ENCODE measurements at regions not wholly inside any gene's neighbourhood (a gene's known extent, or its start where the extent isn't known, plus 50 kb on each side); places are given as distances from the start of the nearest gene placed in this dataset.

GRCh38 chr13:55007681-55008080, 1979.1 kb downstream of the OLFM4 start:
- CTCF ChIA-PET, result no interaction called here
- Histone ChIP-seq H3K36me3 (replicated peaks in 1 of 2; ENCODE audit: control extremely low read depth in 1 of 2, control insufficient read depth in 1 of 2, extremely low read depth in 1 of 2, insufficient read depth in 2 of 2, low read length in 1 of 2) (no peaks in the 10 kb centered on the region), H3K9ac (ENCODE audit: low read length) (no peak overlapping the region), H3K9me3 (ENCODE audit: control extremely low read depth in 1 of 3, control insufficient read depth in 2 of 3, insufficient read depth in 1 of 3, low read length in 2 of 3) (no peaks in the 10 kb centered on the region), H3K4me2 (replicated peaks; ENCODE audit: low read depth, low read length, poor library complexity, severe bottlenecking) (no peak overlapping the region), H3K27me3 (replicated peaks in 1 of 4; ENCODE audit: control extremely low read depth in 1 of 4, control insufficient read depth in 3 of 4, insufficient read depth in 4 of 4, low read length in 3 of 4) (no peaks in the 10 kb centered on the region), H3K4me1 (ENCODE audit: control insufficient read depth in 2 of 2, insufficient read depth in 2 of 2, low read length in 2 of 2) (no peaks in the 10 kb centered on the region), H3K79me2 (ENCODE audit: control insufficient read depth, insufficient read depth, low read length) (no peaks in the 10 kb centered on the region), H3K27ac (ENCODE audit: low read length in 2 of 2) (no peak overlapping the region), H3K4me3 (ENCODE audit: control extremely low read depth in 1 of 5, extremely low read depth in 1 of 5, insufficient read depth in 1 of 5, low read depth in 2 of 5, low read length in 4 of 5) (no peak overlapping the region), H2AFZ (ENCODE audit: insufficient read depth, low read depth, low read length, poor library complexity, severe bottlenecking) (no peak overlapping the region), H4K20me1 (ENCODE audit: control insufficient read depth, insufficient read depth, low read length, poor library complexity, severe bottlenecking) (no peaks in the 10 kb centered on the region)
- DNase-seq (no peak), ATAC-seq (ENCODE audit: low read depth) (no peak)
- POLR2A ChIA-PET, result no interaction called here
- WGBS (ENCODE audit: insufficient coverage), result 71% methylated on average over 1 of the region's 2 CpGs
- H3K9me3 Mint-ChIP-seq (ENCODE audit: insufficient read depth), result peaks cover 8% of the 10 kb centered on the region
- H3K27ac Mint-ChIP-seq, result no peak overlapping the region
- TF ChIP-seq EZH2 (IDR thresholded peaks at IDR 0.05; ENCODE audit: borderline replicate concordance, insufficient read depth, low read depth, low read length, poor library complexity, severe bottlenecking) (no peak), CTCF (IDR thresholded peaks at IDR 0.05) (no peak)
- no peak overlapping the region for H3K4me3 Mint-ChIP-seq
- no peaks in the 10 kb centered on the region for H3K4me1 Mint-ChIP-seq
- no peaks in the 10 kb centered on the region for H3K27me3 Mint-ChIP-seq
- intact Hi-C loops (cut with micrococcal nuclease), result no loop called here

GRCh38 chr13:55013051-55013450, 1984.4 kb downstream of the OLFM4 start:
- intact Hi-C loops (cut with micrococcal nuclease), result no loop called here
- H3K27ac ChIP-seq (ENCODE audit: low read length in 2 of 2), result no peak overlapping the region
- no peak overlapping the region for H3K4me2 ChIP-seq (replicated peaks; ENCODE audit: low read depth, low read length, poor library complexity, severe bottlenecking)
- no peak for ATAC-seq (ENCODE audit: low read depth)
- no peaks in the 10 kb centered on the region for H4K20me1 ChIP-seq (ENCODE audit: control insufficient read depth, insufficient read depth, low read length, poor library complexity, severe bottlenecking)
- no peaks in the 10 kb centered on the region for H3K4me1 ChIP-seq (ENCODE audit: control insufficient read depth in 2 of 2, insufficient read depth in 2 of 2, low read length in 2 of 2)
- H3K27me3 ChIP-seq (replicated peaks in 1 of 4; ENCODE audit: control extremely low read depth in 1 of 4, control insufficient read depth in 3 of 4, insufficient read depth in 4 of 4, low read length in 3 of 4), result no peaks in the 10 kb centered on the region
- H3K9ac ChIP-seq (ENCODE audit: low read length), result no peak overlapping the region
- H3K9me3 Mint-ChIP-seq (ENCODE audit: insufficient read depth), result peaks cover 6% of the 10 kb centered on the region
- ChIA-PET CTCF (no interaction called here), POLR2A (no interaction called here)
- H3K27me3 Mint-ChIP-seq, result no peaks in the 10 kb centered on the region
- H3K9me3 ChIP-seq (ENCODE audit: control extremely low read depth in 1 of 3, control insufficient read depth in 2 of 3, insufficient read depth in 1 of 3, low read length in 2 of 3), result no peaks in the 10 kb centered on the region
- H3K4me3 ChIP-seq (ENCODE audit: control extremely low read depth in 1 of 5, extremely low read depth in 1 of 5, insufficient read depth in 1 of 5, low read depth in 2 of 5, low read length in 4 of 5), result no peak overlapping the region
- TF ChIP-seq CTCF (IDR thresholded peaks at IDR 0.05), result no peak
- no peak for TF ChIP-seq EZH2 (IDR thresholded peaks at IDR 0.05; ENCODE audit: borderline replicate concordance, insufficient read depth, low read depth, low read length, poor library complexity, severe bottlenecking)
- no peaks in the 10 kb centered on the region for H3K79me2 ChIP-seq (ENCODE audit: control insufficient read depth, insufficient read depth, low read length)
- WGBS (ENCODE audit: insufficient coverage), result 64% methylated on average over 3 of the region's 4 CpGs
- no peaks in the 10 kb centered on the region for H3K36me3 ChIP-seq (replicated peaks in 1 of 2; ENCODE audit: control extremely low read depth in 1 of 2, control insufficient read depth in 1 of 2, extremely low read depth in 1 of 2, insufficient read depth in 2 of 2, low read length in 1 of 2)
- H3K4me1 Mint-ChIP-seq, result no peaks in the 10 kb centered on the region
- no peak overlapping the region for H3K4me3 Mint-ChIP-seq
- H2AFZ ChIP-seq (ENCODE audit: insufficient read depth, low read depth, low read length, poor library complexity, severe bottlenecking), result no peak overlapping the region
- no peak overlapping the region for H3K27ac Mint-ChIP-seq
- no peak for DNase-seq

Measured in B cell (primary cell).